HTR-8/SVneo (cell line): ENCODE measurements at regions not wholly inside any gene's neighbourhood (a gene's known extent, or its start where the extent isn't known, plus 50 kb on each side); places are given as distances from the start of the nearest gene placed in this dataset.
"Not testable (repeated sequence)": the region's sequence is repeated elsewhere in the genome, so short reads cannot be mapped to it uniquely, and the experiment has no call there.

Source experiments
- DNase-seq: peaks from one replicate; pipeline ENCODE4 v3.0.0; 2011; ENCODE audit warnings: low spot score, mixed read lengths; ENCODE audit not compliant: insufficient read length
- FAIRE-seq: peaks from 2 replicates; lab custom pipeline; 2011; peaks lifted over from hg19 to GRCh38; lab: Jason Lieb, UNC

DNA sequence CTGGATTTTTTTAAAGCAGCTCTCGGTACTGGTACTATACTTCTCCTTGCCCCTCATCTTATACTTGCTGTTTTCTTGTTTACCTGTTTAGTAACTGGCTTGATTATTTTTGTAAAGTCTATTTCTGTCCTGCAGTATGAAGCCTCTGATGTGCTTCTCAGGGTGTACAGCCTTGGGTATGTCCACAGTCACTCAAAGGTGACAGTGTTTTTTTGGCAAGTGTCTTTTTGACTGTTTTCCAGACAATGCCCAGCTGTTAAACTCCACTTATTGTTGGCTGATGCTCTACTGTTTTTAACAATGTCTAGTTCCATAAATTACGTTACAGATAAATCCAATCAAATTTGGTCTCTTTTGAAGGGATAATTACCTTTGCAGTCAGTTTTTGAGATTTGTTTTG is 475.2 kb downstream of the JRKL start:
- DNase-seq, result no peak
- no peak for FAIRE-seq

DNA sequence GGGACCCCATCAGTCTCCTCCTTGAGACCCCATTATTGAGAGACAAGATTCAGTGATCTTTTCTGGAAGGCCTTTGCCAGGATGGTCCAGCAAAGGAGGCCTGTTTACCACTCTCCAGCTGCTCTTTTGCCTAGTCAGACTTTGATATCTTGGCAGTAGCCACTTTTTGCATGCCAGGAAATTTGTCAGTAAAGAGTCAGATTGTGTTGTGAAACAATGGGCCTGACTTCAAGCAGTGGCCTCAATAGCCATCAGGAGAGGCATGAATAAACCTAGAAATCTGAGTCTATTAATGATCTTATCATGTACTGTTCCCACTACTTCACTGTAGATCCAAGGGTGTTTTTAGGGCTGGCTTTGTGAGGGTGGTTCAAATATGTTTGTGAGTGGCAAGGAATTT is 479.4 kb downstream of the JRKL start:
- DNase-seq (no peak), FAIRE-seq (no peak)

DNA sequence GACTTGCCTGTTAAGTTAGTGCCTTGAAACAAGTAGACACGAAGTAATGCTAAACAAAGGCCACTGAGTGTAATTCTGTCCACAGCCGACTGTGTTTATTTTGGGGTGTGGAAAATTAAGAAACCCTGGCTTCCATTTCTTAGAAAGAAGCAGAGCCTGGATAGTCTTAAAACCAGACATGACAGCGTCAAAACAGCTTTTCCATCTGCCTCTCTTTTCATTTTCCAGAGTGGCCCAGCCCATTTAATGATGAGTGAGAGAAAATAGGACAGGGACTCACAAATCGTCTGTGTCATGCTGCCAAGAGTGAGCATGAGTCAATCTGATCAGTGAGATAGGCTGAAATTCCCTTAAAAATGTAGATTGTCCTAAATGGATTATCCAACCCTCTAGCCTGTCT is 485.9 kb downstream of the JRKL start:
- DNase-seq (no peak), FAIRE-seq (no peak)

DNA sequence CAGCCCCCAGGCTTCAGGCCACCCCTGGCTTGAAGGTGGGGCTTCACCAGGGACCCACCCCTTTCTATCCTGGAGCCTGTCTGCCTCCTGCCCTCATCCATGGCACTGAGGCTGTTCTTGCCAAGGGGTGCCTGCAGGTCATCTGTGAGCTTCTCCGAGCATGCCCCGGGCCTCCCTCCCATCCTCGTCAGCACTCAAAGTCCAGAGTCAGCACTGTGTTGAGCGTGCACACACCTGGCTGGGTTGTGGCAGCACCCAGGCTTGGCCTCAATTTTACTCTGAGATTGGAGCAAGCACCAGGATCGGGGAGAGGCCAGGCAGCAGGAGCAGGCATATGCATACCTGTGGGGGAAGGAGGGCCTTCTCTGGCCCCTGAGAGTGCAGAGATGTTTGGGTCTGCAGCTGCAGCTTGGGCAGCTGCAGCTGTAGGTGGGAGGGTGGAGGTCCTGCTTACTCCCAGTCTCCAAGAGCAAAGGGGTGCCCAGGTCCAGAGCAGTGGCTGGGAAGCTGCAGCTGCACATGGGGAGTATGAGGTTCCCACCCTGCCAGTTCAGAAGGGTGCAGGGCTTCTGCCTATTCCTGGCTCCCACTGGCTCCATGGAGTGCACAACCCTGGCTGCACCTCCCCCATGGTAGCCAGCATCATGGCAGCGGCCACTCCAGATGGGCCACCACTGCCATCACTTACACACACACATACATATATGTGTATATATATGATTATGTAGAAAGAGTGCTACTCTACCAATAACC is 488.7 kb downstream of the JRKL start:
- FAIRE-seq (no peak), DNase-seq (no peak)

DNA sequence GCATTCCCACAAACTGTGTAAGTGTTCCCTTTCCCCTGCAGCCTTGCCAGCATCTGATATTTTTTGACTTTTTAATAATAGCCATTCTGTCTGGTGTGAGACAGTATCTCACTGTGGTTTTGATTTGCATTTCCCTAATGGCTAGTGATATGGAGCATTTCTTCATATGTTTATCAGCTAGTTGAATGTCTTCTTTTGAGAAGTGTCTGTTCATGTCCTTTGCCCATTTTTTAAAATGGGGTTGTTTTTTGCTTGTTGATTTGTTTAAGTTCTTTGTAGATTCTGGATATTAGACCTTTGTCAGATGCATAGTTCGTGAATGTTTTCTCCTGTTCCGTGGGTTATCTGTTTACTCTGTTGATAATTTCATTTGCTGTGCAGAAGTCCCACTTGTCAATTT is 492.8 kb downstream of the JRKL start:
- FAIRE-seq, DNase-seq: not testable (repeated sequence)

DNA sequence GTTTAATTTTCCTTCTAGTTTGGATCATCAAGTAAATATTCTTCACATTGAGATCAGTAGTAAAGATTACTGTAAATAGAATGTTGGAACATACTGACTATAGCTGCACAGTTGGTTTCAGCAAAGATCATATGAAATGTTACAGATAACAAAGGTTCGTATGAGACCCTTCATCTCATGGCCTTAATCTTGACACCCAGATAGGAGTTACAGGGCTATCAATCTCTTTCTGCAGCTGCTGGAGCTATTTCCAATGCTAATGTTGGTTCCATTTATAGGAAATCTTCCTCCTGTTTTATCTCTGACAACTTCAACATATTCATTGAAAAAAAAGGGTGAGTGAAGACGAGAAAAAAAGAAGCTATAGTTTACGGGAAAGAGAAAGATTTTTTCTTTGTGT is 495.6 kb downstream of the JRKL start:
- no peak for FAIRE-seq
- DNase-seq, result no peak

DNA sequence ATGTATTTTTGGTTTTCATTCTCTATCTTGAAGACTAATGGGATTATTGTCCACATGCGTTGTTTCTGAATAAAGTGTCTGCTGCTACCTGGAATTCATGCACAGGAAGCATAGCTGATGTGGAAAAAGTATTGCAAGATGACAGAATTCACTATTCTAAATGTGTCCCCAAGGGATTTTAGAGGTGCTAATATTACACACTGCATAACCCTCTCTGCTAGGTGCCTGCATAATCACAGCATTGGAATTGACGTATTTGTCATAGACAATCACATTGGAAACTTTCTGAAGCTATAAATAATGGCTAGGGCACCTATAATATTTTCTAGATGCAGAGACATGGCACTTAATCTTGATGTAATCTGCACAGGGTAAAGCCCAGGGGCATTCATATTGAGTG is 496.1 kb downstream of the JRKL start:
- FAIRE-seq (no peak), DNase-seq (no peak)

DNA sequence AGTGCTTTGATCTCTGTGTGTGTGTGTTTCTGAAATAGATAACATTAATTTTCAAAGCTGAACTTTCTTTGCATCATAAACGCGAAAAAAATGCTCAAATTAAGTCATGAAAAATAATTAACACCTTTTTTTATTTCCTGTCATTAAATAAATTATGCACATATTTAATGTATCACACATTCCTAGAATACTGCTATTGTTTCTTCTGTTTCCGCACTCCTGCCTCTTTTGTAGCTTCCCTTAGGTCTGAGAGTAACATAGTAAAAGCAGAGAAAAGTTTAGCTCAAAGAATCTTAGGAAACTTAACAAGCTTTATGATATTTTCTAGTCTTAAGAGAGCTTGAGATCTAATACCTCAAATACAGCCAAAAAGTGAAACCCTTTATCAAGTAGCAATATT is 504.2 kb downstream of the JRKL start:
- DNase-seq (no peak), FAIRE-seq (no peak)

DNA sequence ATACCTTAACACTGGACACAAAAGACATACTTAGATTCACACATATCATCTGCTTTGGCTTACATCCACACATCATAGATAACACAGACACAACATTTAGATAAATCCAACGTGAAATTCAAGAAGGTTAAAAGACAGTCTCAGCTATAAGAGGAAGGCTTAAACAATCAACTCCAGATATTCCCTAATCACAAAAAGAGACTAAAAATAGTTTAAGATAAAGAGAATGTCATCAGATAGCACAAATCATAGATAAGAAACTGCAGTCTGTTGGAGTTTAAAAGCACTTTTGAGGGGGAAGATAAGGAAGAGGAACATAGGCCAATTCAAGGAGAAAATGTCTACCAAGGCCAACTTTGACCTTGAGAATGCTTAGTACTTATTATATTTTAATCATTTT is 504.8 kb downstream of the JRKL start:
- FAIRE-seq, result no peak
- no peak for DNase-seq

DNA sequence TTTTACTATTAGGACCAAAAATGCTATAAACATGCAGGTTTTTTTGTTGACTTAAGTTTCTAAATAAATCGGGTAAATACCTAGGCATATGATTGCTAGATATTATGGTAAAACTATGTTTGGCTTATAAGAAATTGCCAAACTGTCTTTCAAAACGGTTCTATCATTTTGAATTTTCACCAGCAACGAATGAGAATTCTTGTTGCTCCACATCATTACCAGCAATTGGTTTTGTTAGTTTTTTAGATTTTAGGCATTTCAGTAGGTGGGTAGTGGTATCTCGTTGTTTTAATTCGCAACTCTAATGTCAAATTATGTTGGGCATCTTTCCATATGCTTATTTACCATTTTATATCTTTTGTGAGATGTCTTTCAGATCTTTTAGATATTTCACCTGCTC is 510.2 kb downstream of the JRKL start:
- FAIRE-seq, result no peak
- no peak for DNase-seq

DNA sequence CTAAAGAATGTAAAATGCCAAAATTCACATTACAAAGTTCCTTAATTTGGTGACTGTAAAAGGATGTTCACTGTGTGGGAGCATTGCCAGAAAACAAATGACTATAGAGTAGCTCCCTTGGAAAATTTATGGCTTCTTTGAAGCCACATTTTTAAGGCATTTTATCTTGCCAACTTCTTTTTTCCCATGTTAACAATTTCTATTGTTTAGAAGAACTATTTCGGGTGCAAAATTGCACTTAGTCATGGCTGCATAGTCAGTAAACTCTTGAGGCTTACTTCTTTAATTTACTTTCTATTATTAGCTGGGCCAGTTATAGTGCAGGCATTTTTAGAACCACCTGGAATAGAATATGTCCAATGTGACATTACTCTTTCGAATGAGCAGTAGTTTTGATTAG is 515.3 kb downstream of the JRKL start:
- no peak for FAIRE-seq
- no peak for DNase-seq

DNA sequence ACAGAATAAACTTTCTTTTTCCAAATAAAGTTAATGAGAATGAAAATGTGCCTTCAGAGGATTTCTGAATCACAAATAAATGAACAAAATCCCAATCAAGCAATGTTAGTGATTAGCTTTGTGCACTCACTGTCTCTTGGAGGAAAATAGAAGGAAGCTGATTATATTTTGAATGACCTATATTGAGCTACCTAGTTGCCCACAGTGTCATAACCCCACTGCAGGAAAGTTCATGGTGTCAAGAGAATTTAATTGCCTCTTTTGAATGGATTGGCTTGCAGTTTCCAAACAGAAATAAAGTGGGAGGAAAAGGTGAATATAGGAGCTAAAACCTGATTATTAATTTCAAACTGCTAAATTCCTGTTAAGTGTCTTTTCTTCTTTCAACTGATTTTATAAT is 515.9 kb downstream of the JRKL start:
- DNase-seq, result no peak
- FAIRE-seq, result no peak

DNA sequence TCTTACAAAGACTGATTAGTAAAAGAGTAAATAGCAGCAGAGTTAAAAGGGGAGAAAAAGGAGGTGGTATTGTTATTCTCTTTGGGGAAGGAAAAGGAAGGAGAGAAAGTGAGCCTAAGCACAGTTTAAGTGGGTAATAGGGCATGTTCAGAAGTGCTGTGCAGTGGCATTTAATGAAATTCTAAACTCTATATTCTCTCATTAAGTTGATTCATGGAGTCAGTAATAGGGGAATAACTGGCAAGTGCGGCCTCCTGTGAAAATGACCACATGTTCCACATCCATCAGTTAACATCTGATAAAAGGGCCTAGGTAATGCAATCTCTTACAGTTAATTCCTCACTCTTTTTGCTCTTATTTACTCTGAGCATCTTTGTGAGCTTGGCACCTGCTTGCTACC is 516.7 kb downstream of the JRKL start:
- FAIRE-seq, result no peak

DNA sequence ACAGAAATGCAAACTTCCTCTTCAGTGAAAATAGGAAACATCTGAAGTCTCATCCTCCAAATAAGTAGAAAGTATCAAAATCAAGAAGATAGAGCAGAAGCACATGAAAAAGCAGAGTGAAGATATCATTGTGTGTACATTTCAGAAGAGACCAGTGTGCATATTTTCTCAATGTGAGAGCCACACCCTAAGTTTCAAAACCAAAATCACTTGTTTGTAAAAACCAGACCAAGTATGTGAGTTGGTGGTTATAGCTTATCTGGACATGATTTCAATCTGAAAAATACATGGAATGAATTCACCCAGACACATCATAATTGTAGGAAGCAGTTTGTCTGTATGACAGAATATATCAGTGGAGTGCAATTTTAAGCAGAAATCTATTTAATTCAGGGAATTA is 536.0 kb downstream of the JRKL start:
- FAIRE-seq (no peak), DNase-seq (no peak)

More for the DNA sequence above, 516.7 kb downstream of the JRKL start:
- DNase-seq, result no peak

DNA sequence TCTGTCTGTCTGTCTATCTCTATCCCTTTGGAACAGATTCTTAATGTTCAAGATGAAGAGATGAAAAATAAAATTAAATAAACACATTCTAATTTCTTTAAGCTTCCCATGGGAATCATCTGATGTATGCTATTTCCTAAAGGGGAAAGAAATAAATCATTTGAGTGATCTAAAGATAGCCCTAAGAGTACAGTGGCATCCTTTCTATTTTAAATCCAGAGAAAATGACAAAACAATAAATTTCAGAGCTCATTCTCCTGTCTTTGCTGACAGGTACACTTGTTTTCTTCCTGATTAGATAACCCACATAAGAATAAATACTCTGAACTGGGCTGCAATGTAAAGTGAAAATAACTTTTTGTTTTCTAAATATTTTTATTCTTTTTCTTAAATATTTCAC is 550.4 kb downstream of the JRKL start:
- DNase-seq, result no peak
- FAIRE-seq, result no peak

DNA sequence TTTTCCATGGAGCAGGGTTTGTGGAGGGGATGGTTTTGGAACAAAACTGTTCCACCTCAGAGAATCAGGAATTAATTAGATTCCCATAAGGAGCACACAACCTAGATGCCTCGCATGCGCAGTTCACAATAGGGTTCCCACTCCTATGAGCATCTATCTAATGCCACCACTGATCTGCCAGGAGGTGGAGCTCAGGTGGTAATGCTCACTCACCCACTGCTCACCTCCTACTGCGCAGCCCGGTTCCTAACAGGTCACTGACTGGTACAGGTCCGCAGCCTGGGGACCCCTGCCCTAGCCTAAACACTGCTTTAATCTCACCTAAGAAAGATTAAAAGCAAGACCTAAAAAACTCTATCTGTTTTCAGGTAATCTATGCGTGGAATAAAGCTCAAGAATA is 553.0 kb downstream of the JRKL start:
- DNase-seq (no peak), FAIRE-seq (no peak)

DNA sequence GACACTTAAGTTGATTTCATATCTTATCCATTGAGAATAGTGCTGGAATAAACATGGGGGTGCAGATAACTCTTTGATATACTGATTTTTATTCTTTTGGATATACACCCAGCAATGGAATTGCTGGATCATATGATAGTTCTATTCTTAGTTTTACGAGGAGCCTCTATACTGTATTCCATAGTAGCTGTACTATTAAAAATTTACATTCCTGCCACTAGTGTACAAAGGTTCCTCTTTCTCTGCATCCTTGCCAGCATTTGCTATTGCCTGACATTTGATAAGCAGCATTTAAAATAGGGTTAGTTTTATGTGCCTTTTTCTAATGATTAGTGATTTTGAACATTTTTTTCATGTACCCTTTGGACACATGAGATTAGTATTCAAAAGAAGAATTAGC is 554.2 kb downstream of the JRKL start:
- DNase-seq (no peak), FAIRE-seq (no peak)

DNA sequence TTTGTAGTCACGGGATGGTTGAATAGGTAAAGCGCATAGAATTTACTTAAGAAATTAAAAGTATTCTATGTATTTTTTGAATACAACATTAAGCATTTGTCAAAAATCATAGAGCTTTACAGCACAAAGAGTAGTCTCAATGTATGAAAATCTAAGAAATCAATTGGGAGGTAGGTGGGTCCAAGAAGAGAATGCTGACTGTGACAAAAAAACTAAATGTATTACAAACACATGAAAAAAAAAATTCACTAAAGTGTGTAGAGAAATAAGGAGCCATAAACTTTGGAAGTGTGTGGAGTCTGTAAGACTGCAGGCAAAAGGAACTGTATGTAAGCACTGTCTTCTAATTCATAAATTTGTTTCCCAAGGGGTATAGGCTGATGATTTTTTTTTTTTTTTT is 558.3 kb downstream of the JRKL start:
- no peak for FAIRE-seq
- DNase-seq, result no peak

DNA sequence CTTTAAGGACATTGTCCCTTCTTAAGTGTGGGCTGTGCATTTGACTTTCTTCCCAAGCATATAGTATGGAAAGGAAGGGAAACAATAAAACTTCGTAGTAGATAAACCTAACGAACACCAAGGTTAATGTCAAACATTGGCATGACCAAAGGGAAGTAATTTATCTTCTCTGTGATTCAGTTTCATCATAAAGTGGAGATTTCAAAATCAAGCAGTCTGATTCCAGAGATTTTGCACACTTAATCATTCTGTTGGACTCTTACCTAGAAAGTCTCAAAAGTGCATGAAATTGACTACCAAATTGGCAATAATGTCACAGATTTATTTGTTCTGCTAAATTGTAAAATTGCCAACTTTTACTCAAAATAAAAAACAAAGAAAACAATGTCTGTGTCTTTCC is 559.7 kb downstream of the JRKL start:
- DNase-seq, result no peak

DNA sequence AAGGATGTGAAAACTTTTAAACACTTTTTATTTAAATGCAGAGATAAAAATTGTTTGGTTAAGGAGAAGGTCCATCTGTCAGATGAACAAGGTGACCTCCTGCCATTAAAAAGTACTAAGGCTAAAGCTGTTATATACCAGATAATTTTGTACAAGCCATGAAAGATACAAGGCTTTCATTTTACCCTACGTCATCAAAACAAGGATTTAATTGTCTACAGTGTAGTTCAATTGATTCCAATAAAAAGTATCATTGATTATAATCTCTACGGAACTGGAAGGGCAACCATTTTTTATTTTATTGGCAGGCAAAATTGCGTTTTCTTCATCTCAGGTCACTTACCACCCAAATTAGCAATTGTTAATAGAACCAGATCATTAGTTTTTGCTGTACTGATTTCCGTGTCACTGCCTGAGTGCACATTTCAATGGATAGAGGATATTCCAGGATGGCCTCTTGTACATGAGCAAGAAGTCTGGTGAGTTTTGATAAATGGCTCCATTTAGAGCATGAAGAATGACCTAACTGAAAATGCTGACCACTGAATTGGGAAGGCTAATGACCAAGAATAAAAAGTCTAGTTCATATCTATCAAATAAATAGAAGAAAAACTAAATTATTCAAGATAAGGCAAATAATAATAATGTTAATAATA is 564.9 kb downstream of the JRKL start:
- FAIRE-seq, result no peak

More for the DNA sequence above, 559.7 kb downstream of the JRKL start:
- FAIRE-seq, result no peak

DNA sequence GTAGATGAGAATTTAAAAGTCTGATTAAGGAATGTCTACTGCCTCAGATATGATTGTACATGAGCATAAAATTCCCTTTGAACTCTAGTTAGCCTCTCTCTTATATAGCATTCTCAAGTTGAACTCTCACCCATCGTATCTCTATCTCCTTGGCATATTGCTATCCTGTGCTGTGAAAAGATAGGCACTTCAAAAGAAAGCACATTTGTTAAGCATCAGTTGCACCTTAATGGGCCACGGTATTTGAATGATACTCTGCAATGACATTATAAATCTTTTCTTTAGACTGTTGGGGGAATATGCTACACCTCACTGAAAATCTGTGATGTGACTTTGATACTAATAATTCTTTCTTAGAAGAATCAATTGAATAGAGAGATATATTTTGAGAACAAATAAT is 570.7 kb downstream of the JRKL start:
- no peak for FAIRE-seq
- no peak for DNase-seq

More for the DNA sequence above, 564.9 kb downstream of the JRKL start:
- DNase-seq, result no peak

DNA sequence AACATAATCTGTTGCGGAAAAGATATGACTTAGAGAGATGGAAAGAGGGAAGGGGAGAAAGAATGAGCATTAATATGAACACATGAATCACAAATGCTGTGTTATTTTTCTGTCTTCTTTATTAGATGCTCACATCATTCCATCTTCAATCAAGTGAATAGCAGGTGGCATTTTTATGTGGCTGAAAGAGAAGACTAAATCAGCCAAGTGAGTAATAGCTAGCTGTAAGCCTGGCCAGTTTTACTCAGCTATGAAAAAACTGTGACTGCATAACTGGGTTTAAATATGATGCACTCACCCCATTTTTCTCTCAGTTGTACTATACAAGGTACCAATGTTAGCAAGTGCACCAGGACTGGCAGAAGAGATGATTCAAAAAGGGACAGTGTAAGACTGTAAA is 571.1 kb downstream of the JRKL start:
- no peak for FAIRE-seq
- DNase-seq, result no peak
